NCI-H146 treated with DMSO at 0.1 percent for 48 hours (cell line): ENCODE measurements at regions not wholly inside any gene's neighbourhood (a gene's known extent, or its start where the extent isn't known, plus 50 kb on each side); places are given as distances from the start of the nearest gene placed in this dataset.
"Not testable (repeated sequence)": the region's sequence is repeated elsewhere in the genome, so short reads cannot be mapped to it uniquely, and the experiment has no call there.

Source experiments
- DNase-seq: peaks from one replicate; lab custom pipeline; 2025; ENCODE audit not compliant: unreplicated experiment; lab: John Stamatoyannopoulos, UW

DNA sequence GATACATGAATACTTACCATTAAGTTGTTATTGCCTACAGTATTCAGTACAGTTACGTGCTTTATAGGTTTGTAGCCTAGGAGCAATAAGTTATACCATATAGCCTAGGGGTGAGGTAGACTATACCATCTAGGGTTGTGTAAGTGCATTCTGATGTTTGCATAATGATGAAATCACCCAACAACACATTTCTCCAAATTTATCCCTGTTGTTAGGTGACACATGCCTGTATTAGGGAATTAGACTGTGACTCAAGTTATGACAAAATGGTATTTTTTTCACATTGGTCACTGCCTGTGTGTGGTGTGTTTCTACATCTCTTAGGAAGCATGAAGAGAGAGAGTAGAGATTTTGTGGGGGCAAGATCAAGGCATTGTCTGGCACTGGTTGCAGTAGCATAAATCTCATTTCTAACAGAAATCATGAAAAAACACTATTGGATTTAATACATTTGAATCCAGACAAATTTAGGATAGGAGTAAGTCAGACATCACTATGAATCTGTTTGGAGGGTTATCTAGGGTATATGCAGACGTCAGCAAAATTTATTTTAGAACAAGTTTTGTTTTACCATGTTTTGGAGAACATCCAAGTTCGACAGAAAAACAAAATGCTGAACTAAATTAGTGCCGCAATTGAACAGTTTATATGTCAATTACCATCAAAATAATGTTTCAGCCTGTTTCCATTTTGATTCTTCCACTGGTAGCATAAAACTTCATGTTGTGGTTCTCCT is 332.1 kb downstream of the LMO7 start:
- DNase-seq = no peak

DNA sequence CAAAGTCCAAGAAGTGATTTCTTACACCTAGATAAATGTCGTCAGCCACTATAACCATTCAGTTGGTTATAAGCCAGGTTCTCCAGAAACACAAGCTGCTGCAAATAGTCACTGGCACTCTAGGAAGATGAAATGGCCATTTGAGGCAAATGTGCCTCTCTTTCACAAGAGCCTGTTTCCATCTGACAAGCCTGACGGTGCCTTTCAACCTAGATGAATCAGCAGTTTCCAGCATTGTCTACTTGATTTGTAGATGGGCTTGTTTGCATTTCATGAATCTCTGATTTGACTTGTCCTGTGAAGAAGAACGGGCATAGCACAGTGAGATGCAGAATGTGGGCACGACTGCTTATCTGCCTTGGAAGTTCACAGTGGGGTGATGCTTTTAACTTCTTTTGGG is 327.2 kb downstream of the LMO7 start:
- no peak for DNase-seq

DNA sequence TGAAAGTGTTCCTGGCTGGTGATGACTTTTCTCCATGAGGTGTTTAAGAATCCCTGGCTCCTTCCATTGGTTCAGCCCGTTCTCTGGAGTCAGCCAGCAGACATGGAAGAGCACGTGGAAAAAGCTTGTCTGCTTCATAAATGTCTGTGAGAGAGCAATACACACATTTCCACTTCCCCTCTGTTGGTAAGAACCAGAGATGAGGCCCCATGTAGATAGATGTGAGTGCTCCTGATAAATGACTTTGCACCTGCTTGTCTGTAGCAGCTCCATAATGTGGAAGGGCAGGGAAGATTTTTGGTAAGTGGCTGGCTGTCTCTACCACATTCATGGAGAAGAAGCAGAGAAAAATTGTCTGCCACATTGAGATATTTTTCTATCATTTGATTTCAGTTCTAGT is 325.8 kb downstream of the LMO7 start:
- no peak for DNase-seq

DNA sequence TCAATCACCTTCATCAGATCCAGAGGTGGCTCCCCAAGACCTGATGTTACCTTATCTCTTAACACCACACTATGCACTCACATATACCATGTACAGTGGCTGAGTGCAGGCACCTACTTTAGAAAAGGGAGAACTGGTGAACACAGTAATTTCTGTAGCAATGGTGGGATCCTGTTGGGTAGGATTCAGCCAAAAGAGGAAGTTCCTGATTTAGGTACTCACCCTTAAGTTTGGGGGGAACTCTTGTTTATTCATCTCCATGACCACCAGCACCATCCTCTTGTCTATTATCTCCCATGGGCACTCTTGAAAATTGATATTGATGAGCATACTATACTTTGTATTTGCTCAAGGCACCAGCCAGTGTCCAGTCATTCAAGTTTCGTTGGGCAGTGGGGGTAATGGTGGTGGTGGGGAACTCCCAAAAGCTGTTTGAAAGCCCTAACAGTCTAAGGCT is 324.4 kb downstream of the LMO7 start:
- DNase-seq = no peak

DNA sequence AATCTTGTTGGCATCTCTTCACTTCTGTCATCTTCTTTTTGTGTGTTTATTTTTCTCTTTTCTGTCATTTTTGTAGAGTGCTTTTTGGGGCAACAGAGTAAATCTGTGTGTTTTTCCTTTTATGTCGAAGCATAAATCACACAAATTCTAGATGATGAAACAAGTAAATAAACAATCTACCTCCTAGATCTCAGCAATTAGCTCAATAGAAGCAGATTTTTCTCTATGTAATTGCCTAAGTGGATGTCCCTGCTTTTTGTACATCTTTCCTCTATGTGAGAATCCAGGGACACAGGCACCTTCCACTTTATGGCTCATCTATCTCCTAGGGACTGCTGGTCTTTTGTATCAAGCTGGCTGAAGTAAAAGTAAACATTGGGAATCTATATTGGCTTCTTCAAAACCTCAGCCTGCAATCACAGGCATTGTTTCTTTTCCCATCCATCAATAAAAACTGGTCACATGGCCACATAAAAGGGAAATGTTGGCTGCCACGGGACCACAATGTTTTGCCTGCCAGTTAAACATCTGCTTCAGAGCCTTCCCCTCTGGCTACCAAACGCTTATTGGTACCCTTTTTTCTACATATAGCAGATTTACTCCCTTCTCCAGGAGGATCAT is 323.8 kb downstream of the LMO7 start:
- DNase-seq = no peak

DNA sequence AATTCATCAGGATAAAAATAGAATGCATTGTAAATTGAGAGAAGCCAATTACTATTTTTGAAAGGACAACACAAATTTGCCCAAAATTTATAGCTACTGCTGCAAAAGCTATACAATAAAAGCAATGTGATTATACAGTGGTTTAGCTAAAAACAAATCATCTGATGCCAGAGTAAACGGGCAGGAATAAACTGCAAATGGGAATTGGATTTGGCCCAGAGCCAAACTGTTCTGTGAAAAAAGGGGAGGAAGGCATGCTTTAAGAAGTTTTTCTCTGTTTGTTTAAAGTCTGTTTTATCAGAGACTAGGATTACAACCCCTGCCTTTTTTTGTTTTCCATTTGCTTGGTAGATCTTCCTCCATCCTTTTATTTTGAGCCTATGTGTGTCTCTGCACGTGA is 317.5 kb downstream of the LMO7 start:
- DNase-seq = not testable (repeated sequence)

DNA sequence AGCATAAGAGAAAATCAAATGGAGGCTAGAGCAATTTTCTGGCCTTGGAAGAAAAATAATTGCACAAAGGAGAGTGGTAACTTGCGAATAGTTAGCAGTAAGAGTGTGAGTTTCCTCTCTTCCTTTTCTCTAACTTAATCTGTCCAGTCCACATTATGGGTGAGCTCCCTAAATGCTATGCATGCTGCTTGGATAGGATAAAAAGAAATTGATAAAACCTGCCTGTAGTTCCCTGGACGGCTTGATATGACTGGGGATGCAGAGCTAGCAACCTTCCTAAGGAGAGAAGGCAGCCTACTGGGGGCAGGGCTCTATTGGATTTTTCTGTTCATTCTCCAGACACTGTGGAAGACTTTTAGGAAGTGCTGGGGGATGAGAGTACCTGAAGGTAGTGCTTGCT is 311.3 kb downstream of the LMO7 start:
- no peak for DNase-seq

DNA sequence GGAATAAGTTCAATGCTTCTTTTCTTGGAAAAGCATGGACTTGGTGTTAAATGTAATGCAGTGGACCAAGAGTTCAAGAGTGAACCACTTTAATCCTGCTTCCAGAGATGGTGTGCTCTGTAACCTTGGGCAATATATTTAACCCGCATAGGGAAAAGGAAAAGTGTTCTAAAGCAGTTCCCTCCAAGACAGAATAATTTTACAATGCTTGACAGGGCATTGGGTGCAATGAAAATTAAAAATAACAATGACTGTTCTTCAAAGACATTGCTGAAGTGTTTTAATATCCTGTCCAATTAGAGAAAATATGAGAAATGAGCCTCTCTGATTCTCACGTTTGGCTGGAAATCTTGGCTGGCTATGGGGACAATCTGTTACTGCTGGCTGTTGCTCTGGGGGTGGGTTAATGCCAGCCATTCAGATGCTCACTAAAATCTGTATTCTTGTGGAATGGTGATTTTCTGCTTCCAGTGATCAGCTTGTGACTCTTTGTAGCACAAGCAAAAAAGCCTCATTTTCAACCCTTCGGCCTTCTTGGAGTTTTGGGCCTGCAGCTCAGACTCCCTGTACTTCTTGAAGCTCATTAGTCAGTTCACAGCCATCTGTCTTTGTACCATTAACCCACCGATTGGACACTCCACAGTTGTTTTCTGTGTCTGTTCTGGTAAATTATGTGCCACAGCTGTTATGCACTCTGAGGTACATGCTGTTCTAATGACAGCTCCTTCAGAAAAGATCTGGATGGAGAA is 310.6 kb downstream of the LMO7 start:
- DNase-seq = no peak

DNA sequence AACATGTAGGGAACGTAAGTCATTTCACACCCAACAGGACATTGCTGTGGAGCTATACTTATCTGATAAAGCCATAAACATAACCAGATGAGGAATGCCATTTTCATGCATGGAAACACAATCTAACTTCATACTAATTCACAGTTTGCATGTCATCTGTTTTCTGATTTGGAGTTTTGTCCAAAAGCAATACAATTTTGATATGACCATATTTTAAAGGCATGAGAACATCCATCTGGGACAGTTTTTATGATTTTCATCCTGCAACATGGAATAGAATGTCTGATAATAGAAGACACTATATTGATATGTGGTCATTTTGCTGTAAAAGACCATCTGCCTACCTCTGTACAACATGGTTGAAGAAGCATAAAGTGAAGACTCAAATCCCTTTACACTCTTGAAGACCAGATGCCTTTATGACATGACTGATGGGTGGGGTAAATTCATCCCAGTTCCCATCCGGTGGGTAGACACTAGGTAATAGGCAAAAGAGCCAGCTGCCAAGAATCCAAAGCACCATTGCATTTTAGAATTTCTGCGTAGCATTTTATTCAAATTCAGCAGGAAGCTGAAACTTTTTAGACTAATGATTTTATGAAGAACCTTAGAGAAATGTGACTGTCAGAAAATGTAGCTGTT is 309.8 kb downstream of the LMO7 start:
- no peak for DNase-seq

DNA sequence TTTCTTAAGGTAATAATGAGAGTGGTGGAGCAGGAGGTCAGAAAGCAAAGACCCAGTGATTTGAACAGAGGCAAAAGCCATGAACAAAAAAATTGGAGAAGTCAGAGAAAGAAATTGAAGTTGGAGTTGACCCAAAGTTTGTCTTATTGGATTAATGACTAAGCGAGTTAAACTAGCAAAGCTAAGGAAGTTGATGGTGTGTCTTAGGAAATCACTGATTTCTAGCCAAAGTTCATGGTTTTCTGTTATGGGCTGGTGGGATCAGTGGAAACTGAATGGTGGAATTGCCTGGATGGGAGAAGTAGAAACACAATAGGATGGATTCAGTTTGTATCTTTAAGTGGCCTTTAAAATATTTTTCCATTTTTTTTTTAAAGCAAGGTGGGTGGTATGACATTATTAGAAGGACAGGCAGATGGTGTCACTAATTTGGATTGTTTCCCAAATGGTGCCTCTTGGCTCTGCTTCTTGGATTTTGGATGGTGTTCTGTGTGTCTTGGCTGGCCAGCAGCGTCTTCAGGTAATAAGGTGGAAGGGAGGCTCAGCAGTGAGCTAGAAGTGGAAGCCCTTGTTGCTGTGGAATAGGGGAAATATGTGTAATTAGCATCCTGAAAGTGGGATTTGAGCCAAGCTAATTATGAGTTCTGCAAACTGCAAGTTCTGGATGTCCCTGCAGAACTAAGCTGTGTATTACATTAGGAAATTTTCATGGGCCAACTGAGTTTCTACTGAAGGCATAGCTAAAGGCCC is 302.9 kb downstream of the LMO7 start:
- no peak for DNase-seq

DNA sequence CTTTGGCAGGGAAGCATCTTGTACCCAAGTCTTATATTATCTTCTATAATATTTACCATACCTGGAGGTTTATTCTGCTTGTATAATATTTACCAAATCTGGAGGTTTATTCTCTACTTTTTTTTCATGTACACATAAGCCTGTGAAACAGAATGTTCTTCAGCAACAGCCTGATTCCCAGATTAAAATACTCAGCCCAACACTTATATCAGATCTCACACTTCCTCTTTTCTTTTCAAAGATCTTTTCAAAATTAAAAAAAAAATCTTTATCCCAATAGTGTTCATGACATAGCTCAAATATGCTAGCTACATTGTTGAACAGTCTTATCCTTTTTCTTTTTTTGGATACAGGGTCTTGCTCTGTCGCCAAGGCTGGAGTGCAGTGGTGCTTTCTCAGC is 300.7 kb downstream of the LMO7 start:
- no peak for DNase-seq

DNA sequence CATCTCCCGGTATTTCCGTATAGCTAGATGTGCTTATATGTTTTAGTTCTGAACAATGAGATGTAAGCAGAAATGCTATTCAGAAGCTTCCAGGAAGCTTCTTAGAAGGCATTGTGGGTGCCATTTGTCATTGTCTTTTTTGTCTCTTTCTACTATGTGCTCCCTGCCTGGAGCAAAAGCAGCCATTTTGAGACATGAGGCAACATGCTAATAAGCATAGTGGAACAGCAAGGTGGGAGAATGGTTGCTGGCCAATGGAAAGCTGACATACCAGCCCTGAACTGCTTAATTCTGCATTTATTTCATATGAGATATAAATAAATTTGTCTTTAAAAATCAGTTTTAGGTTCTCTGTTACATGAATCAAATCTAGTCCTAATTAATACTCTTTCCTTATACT is 299.7 kb downstream of the LMO7 start:
- no peak for DNase-seq

DNA sequence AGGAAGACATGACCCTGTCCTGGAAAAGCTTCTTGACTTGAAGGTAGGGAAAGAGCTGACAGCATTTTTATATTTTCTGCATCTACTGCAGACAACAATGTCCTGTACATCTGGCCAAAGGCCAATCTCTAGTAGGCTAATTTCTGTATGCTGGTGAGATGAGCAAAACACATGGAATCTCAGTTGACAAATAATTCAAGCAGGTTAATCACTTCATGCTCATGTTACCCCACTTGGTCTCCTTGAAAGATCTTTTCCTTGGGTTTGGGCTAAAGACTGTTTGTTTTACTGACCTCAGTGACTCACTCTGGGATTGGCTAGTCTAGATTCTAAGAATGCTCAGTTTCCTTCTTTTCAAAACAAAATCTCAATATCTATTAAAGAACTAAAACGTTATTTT is 298.8 kb downstream of the LMO7 start:
- DNase-seq = no peak

DNA sequence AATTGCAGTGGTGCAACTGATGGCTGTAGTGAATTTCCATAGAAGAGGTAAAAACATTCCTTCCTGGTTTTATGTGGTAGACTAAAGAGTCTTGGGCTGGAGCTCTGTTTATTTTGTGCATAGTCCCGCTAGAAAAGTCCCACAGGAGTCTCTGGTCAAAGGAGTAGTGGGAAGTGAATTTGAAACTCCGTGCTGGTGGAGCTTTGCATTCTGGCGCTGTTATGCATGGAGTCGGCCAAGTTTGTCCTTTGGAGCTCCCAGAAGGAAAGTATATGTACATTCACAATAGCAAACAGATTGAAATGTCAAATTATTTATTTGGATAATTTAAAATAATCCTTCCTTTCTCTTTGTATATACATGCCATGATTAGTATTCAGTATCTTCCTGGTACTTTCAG is 296.5 kb downstream of the LMO7 start:
- no peak for DNase-seq

DNA sequence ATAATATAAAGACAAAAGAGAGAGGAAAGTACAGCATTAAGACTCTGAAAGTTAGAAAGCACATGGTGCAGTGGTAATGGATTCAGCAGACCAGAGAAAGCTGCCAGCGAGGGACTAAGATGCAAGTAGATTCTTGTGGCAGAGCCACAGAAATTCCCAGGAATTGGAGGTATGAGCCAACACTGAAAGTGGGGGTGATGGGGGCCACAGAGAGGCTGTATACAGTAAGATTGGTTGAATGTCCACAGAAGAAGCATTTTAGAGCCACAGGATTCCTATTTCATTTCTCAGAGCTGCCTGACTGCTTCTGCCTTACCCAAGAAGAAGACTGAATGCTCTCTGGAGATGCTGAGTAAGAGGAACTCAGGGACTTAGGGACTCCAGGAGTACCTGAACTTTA is 295.0 kb downstream of the LMO7 start:
- DNase-seq = no peak

DNA sequence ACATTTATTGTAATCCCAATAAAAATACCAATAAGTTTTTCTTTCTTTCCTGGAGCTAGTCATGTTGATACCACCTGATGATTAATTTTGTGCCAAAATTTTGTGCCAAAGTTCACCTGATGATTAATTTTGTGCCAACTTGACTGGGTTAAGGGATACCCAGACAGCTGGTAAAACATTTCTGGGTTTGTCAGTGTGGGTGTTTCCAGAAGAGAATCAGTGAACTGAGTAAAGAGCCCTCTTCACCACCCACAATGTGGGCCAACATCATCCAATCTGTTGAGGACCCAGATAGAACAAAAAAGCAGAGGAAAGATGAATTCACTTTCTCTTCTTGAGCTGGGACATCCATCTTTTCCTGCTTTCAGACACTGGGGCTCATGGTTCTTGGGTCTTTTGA is 292.9 kb downstream of the LMO7 start:
- no peak for DNase-seq

DNA sequence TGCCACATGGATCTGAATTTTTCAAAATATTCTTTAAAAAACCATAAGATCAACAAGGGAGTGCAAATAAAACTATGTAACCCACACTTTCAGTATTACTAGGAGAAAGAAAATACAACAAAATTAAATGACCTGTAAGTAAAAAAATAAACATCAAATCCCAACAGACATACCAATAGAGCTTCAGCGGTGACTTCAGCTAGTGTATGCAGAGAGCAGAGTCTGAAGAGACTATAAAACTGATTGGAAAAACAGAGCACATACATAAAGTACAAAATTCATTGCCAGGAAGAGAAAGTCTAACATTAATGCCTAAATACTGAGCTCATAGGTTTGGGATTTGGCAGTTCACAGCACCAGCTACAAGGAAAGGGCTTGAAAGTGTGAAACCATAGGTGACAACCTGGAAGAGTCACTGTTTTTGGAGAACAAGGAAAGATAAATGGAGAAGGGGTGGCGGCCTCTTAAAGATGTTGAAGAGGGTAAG is 291.1 kb downstream of the LMO7 start:
- DNase-seq = no peak

DNA sequence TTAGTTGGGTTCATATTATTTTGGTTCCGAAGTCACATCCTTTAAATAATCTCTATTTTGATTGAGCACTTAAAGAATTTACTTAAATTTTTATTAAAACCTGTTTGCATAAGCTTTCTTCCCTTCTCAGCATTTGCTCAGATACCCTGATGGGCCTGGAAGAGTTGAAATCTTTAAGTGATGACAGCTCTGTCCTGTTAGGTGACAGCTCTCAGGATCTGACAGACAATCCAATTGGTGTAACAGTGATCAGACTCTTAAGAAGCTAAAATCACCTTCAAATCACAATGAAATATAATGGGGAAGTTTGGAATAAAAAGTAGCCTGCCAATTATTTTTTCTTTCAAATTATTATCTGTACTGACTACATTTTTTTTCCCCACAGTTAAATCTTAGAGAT is 284.4 kb downstream of the LMO7 start:
- no peak for DNase-seq

DNA sequence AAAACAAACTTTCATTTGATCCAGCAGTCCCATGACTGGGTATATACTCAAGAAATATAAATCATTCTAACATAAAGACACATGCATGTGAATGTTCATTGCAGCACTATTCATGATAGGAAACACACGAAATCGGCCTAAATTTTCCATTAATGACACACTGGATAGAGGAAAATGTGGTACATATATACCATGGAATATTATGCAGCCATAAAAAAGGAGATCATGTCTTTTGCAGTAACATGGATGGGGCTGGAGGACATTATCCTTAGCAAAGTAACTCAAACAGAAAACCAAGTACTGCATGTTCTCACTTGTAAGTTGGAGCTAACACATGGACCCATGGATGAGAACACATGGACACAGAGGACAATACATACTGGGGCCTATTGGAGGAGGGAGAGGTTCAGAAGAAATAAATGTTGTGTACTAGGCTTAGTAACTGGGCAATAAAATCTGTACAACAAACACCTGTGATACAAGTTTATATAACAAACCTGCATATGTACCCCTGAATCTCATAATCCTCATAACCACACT is 283.6 kb downstream of the LMO7 start:
- no peak for DNase-seq

DNA sequence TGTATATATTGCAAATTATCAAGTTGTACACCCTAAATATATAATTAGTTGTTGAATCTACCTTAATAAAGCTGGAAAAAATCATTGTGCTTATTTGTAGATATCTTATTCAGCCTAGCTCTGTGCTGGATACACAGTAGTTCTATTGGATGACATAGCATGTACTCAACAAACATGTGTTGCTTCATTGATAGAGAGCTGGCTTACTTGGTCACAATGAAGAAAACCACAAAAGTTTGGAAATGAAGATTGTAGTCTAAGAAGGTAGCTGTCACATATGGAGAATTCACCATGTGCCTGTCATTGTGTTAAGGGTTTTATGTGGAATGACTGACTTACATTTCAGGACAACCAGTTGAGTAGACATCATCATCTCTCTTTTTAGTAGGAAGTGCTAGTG is 278.9 kb downstream of the LMO7 start:
- DNase-seq = no peak

DNA sequence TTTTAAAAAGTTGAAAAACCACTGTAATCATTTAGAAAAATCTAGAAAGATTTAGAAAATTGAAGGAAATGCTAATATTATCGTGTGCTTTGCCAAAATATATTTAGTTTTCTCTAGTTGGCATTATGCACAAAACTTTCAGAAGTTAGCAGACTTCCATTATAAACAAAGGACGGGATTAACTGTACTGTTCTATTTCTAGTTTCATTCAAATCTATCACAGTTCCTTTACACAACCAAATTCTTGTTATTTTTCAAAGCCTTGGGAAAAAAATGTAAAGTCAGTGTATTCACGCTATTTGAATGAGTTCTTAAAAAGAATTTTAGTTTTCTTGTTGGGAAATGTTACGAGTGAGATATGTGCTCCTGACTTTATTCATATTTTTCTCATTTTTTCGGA is 277.8 kb downstream of the LMO7 start:
- DNase-seq = no peak
